HepG2 (cell line): ENCODE measurements at regions not wholly inside any gene's neighbourhood (a gene's known extent, or its start where the extent isn't known, plus 50 kb on each side); places are given as distances from the start of the nearest gene placed in this dataset.

Source experiments
- AKAP8 ChIP-seq: sonication (generic); formaldehyde crosslinking; IDR thresholded peaks from 2 replicates; pipeline ENCODE4 v1.5.1; 2020; ENCODE audit warnings: mild to moderate bottlenecking, missing genetic modification reagents
- ATF5 ChIP-seq: sonication (generic); formaldehyde crosslinking; IDR thresholded peaks from 2 replicates; pipeline ENCODE4 v1.4.0; 2020; ENCODE audit warnings: mild to moderate bottlenecking, low read depth, missing genetic modification reagents
- CENPT ChIP-seq: sonication (generic); formaldehyde crosslinking; IDR thresholded peaks from 2 replicates; pipeline ENCODE4 v1.8.0; 2022; ENCODE audit warnings: low read depth, mild to moderate bottlenecking, moderate library complexity, missing genetic modification reagents
- GATAD2A ChIP-seq: IDR thresholded peaks from 2 replicates; pipeline ENCODE4 v1.6.1; 2016
- GFI1 ChIP-seq: sonication (generic); formaldehyde crosslinking; IDR thresholded peaks from 2 replicates; pipeline ENCODE4 v1.5.0; 2020; ENCODE audit warnings: missing genetic modification reagents, mild to moderate bottlenecking, borderline replicate concordance
- HINFP ChIP-seq: sonication (generic); formaldehyde crosslinking; IDR thresholded peaks from 2 replicates; pipeline ENCODE4 v1.4.0; 2020; ENCODE audit warnings: low read depth, mild to moderate bottlenecking, missing genetic modification reagents
- MXD4 ChIP-seq: IDR thresholded peaks from 2 replicates; pipeline ENCODE4 v1.6.1; 2016; ENCODE audit warnings: mild to moderate bottlenecking, missing biosample characterization, missing genetic modification reagents
- NONO ChIP-seq, 2 experiments: fragments of 450-650 bp in 1 of 2; sonication (generic) in 1 of 2; formaldehyde crosslinking in 1 of 2; IDR thresholded peaks in 1 of 2; conservative IDR thresholded peaks in 1 of 2; 2 replicates each; pipeline versions ENCODE4 v1.6.1 to v1.8.0; 2017 to 2022; ENCODE audit warnings: mild to moderate bottlenecking in 1 of 2, missing genetic modification reagents in 1 of 2, moderate library complexity in 1 of 2
- RFX3 ChIP-seq: IDR thresholded peaks from 2 replicates; pipeline ENCODE4 v1.6.1; 2016; ENCODE audit warnings: missing biosample characterization, missing genetic modification reagents
- SMAD3 ChIP-seq: sonication (generic); formaldehyde crosslinking; IDR thresholded peaks from 2 replicates; pipeline ENCODE4 v1.4.0; 2020; ENCODE audit warnings: missing genetic modification reagents
- SNAPC2 ChIP-seq: sonication (generic); formaldehyde crosslinking; IDR thresholded peaks from 2 replicates; pipeline ENCODE4 v1.8.1; 2022; ENCODE audit warnings: mild to moderate bottlenecking, missing genetic modification reagents
- SOX6 ChIP-seq, 2 experiments: fragments of 450-650 bp in 1 of 2; sonication (generic) in 1 of 2; formaldehyde crosslinking in 1 of 2; IDR thresholded peaks; 2 replicates each; pipeline versions ENCODE4 v1.4.0 to v1.6.1; 2017 to 2020; ENCODE audit warnings: antibody characterized with exemption in 1 of 2, mild to moderate bottlenecking in 1 of 2, missing genetic modification reagents in 1 of 2
- ZNF138 ChIP-seq: sonication (generic); formaldehyde crosslinking; IDR thresholded peaks from 2 replicates; pipeline ENCODE4 v1.5.0; 2020; ENCODE audit warnings: mild to moderate bottlenecking, low read depth, missing genetic modification reagents
- ZNF609 ChIP-seq: sonication (generic); formaldehyde crosslinking; IDR thresholded peaks from 2 replicates; pipeline ENCODE4 v1.4.0; 2020; ENCODE audit warnings: mild to moderate bottlenecking, missing genetic modification reagents, borderline replicate concordance

- TF ChIP-seq ZNF609 (peak; percentile 98), MXD4 (CRISPR knock-in tag) (peak; percentile 41), ZNF138 (CRISPR knock-in tag) (0 out of 2 replicates have a peak, but pooled peaks have one; percentile 34), SOX6 (IDR thresholded peaks at IDR 0.05) (no peak), SOX6 (CRISPR knock-in tag; IDR thresholded peaks at IDR 0.05) (peak; percentile 99), RFX3 (no peak), SNAPC2 (CRISPR knock-in tag) (no peak; the same call in 1 of the 2 replicates), CENPT (no peak), HINFP (CRISPR knock-in tag) (no peak), NONO (IDR thresholded peaks at IDR 0.05) (no peak), NONO (CRISPR knock-in tag; conservative IDR thresholded peaks at IDR 0.05) (peak; percentile 54; the same call in 1 of the 2 replicates), GFI1 (CRISPR knock-in tag) (peak; percentile 84), ATF5 (CRISPR knock-in tag) (no peak; the same call in 1 of the 2 replicates), SMAD3 (CRISPR knock-in tag) (peak; percentile 55; the same call in 1 of the 2 replicates), AKAP8 (peak; percentile 94), GATAD2A (CRISPR knock-in tag) (peak; percentile 99)
These were observed 282.9 kb downstream of the SOX9 start (continued) for GRCh38 chr17:72403713-72404209.
